Right renal cortex interstitium (tissue), 3 donors: ENCODE measurements at regions not wholly inside any gene's neighbourhood (a gene's known extent, or its start where the extent isn't known, plus 50 kb on each side); places are given as distances from the start of the nearest gene placed in this dataset.
A peak's percentile ranks its signal among the peaks of the same experiment; 100 is the strongest.
"Not testable (repeated sequence)": the region's sequence is repeated elsewhere in the genome, so short reads cannot be mapped to it uniquely, and the experiment has no call there.

Experiments
- DNase-seq, 3 donors: peaks; one replicate each; pipeline ENCODE4 v3.0.0-alpha.2; 2013; ENCODE audit warnings: low read depth in 3 of 3, low spot score in 2 of 3

DNA sequence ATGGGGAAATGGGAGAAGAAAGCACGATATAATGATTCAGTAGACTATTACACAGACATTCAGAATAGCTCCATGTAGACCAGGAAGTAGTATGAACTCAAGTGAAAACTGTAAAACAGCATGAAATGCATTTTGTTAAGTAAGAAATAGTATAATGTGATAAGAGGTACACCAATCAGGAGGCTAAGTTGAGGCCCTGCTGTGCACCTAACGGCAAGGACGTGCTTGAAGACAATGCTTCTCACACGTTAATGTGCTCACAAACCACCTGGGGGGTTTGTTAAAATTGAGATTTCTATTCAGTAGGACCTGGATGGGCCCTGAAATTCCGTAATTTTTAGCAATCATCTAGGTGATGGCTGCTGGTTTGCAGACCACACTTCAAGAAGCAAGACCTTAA is 178.9 kb upstream of the SULF2 start:
- no peak for DNase-seq

DNA sequence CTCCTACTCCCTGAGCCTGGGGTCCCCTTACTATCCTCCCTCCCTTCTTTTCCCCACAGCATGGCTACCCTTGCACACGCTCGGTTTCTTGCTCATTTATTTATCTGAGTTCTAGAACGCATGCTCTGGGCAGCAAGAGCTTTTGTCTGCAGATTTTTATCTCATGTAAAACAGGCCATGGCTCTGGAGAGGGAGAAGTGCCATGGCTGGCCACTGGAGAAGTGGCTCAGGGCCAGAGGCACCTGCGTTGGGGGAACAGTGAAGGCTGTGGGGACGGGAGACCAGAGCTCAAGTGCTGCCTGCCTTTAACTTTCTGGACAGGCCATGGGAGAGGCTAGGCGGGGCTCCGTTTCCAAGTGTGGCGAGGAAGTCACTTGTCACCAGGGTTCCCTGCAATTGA is 177.7 kb upstream of the SULF2 start:
- DNase-seq: no peak

DNA sequence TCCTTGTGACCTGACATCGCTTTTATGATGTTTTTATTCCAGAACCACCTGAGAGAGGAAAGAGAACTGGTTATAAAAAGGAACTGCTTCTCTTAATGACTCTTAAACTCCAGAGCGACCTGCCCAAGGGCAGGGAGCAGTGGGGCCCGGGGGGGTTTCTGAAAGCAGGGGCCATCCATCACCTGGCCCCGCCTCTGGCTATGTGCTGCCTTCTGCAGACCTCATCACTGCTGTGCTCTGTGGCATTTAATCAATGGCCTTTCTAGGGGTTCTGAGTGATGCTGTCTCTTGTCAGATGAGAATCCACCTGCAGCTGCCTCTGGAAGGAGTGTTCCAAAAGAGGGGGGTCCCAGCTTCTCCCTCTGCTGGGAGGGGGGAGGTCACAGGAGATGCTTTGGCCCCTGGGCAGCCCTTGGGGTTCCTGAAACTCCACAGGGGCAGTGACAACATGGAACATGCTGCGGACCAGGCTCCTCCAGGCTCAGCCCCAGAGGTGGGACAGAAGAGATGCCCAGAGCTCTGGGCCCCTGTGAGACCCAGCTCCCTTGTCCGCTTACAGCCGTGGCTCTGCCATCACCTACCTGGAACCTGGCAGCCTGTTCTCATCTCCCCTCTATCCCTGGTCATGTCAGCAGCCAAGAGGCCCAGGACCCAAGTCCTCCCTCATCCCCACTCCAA is 177.1 kb upstream of the SULF2 start:
- DNase-seq: no peak

DNA sequence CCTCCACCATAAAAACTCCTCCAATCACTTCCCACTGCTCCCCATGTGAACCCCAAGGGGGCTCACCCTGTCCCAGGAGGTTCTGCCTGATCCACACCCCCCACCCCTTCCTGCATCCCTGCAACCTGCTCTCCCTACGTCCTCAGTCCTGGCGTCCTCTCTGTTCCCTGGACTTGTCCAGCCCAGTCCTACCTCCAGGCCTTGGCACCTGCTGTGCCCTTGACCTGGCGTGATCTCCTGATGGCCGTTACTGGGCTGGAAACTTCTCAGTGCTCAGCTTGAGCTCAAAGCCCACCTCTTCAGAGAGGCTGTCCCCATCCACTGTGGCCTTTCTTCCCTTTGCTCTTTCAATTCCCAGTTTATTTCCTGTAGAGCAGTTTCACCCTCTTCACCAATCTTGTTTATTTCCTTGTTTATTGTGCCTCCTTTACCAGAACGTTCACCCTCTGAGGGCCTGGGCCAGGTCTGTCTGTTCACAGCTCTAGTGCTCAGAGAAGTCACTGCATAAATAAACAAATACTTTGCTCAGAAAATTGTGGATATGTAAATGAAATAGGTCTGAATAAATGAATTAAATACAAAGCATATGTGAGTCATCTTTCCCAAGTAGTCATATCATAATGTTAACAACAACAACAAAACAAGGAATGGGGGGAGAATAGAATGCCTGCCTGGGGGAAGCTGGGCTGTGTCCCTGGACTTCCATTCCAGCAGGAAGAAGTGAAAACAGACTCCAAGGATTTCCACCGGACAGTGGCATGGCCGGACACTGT is 175.7 kb upstream of the SULF2 start:
- DNase-seq: no peak

DNA sequence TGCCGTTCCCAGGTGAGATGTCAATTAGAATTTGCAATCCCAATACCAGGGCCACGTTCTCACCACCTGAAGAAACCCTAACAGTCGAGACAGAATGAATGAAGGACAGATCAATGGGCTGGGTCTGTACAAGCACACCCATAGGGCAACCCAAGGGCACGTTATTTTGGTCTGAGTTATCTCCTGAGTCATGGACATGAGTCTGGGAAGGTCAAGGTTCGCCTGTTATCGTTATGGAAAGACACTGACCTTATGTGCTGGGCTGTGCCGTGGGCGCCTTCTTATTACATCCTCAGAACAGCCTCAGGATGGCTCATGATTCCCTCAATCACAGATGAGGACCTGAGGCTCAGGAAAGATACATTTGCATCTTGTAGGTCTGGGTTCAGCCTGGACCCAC is 175.0 kb upstream of the SULF2 start:
- no peak for DNase-seq

DNA sequence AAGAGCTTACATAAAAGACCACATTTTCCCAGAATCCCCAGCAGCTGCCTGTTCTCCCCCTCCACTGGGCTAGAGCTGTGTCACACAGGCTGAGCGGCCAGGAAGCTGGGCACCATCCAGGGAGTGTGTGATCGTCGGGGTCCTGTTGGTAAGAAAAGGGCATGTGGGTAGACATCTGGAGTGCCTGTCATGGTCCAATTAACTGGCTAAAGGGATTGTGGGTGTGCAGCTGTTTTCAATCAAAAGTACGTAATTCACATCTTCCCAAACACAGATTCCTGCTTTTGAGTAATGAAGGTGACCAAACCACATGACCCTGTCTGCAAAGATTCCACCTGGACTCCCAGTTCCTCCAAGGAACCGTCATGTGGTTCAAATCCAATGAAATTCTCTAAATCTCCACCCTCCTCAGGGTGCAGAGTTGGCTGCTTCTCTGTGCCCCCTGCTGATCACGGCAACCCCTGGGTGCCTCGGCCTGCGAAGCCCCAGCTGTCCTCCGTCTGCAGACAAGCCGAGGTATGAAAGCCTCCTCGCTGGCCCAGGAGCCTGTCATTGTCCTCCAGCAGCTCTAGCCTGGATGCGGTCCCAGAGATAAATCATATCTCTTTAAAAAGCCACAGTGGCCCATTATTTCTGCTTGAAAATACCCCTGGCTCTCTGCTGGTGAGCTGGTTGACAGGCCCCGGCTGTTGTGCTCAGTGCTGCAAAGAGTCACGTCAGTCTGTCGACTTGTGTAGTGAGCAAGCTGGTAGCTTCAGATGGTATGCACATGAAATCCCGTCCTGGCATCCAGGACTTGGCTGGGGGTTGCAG is 172.9 kb upstream of the SULF2 start:
- not testable (repeated sequence) for DNase-seq

DNA sequence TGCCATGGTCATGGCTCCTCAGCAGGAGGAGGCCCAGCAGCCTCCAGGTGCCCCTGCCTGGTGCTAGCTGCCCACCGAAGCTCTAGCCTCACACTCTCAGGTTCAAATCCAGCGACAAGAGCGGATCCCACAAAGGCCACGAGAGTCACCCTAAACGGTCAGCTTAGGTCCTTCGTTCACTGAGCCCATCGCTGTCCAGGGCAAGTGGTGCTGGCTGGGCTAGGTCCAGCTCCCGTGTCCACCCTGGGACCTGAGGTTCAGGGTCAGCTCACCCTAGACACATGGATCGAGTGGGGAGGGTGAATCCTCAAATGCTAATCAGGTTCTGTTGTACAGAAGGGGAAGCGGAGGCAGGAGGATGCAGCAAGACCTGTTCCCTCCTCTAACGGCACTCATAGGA is 171.9 kb upstream of the SULF2 start:
- DNase-seq: no peak

DNA sequence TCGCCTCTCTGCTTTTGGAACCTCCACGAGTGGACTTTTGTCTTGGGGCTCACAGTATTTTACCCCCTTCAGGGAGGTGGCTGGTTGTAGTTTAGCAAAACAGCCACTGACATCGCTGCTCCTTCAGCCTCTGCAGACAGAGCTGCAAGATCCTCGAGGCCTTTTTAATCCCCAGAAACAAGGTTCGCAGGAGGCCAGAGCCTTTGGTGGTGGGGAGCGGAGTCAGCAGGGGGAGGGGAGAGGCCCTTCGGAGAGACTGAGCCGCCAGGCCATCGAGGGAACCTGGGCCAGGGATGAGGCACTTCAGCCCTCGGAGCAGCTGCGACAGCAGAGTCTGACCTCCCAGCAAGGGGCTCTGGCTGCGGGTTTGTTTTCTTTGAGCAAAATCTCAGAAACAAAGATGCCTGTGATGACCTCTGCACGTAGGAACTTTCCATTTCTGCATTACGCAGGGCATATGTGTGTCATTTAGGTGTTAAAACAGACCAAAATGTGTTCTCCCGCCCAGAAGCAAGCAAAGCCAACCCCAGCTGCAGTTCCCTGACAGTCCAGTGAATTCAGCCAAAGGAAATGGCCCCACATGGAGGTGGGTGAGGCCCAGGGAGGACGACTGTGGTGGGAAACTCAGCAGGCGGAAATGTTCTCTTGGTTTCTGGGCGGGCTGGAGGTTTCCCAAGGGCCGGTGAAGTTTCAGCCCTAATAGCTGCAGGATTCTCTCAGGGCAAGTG is 171.2 kb upstream of the SULF2 start:
- no peak for DNase-seq

DNA sequence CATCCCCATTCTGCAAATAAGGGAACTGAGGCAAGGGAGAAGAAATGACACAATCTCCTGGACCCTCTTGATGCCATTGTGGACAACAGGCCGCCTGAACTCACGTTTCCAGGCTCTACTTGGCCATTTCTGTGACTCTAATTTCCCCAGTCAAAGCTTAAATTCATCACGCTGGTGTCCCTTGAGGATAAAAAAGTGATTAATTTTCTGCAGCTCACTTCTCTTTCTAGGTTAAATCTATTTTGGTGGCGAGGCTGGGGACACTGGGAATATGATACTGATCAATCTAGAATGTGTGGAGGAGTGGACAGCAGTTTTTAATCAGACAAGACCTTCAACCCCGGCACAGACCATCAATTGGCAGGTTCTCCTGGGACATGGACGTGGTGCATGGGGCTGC is 168.2 kb upstream of the SULF2 start:
- no peak for DNase-seq

DNA sequence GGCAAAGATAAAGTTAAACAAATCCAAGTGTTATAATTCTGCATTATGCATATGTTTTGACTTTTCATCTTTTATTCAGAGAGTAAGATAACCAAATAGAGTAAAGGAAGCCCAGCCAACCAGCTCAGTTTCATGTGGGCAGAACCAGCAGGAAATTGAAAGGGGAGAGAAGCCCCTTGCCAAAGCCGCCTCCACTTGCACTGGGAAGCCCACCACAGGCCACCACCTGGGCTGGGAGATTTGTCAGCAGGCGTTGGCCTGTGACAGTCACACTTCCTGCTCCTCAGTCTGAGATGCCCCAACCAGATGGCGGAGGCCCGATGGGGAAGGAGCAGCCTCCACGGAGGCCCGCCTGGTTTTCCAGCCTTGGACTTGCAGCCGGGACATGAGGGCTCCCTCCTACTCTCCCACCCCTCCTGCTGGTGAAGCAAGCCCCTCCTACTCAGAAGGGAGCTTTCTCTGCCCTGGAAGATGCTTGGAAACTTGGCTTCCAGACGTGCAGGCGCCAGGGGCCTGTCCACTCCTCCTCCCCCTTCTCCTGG is 166.8 kb upstream of the SULF2 start:
- DNase-seq: no peak

DNA sequence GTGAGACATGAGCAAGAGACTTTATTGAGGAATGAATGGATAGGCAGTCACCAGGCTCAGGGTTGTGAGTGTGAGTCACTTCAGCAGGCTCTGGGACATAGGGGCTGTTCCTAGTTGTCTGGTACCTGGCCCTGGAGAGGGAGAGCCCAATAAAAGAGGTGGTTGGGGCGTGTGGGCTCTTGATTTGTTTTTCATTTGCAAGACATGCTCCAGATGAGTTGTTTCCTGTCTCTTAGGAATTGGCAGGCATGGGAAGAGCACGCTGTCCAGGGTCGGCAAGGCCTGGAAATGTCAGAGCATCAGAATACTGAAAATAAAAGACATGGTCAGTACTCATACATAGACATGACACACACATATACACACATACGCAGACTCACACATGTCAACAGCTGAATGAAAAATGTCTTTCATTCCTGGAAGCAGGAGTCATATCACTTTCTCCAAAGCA is 166.3 kb upstream of the SULF2 start:
- DNase-seq: no peak

DNA sequence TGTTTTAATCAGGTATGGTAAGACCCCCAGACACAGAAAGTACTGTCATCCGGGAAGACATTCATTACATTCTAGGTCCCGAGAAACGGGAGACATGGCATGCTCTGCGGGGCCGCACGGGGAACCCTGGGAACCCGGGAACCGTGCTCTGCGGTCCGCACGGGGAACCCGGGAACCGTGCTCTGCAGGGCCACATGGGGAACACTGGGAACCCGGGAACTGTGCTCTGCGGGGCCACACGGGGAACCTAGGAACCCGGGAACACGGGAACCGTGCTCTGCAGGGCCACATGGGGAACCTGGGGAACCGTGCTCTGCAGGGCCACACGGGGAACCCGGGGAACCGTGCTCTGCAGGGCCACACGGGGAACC is 165.6 kb upstream of the SULF2 start:
- DNase-seq: no peak

DNA sequence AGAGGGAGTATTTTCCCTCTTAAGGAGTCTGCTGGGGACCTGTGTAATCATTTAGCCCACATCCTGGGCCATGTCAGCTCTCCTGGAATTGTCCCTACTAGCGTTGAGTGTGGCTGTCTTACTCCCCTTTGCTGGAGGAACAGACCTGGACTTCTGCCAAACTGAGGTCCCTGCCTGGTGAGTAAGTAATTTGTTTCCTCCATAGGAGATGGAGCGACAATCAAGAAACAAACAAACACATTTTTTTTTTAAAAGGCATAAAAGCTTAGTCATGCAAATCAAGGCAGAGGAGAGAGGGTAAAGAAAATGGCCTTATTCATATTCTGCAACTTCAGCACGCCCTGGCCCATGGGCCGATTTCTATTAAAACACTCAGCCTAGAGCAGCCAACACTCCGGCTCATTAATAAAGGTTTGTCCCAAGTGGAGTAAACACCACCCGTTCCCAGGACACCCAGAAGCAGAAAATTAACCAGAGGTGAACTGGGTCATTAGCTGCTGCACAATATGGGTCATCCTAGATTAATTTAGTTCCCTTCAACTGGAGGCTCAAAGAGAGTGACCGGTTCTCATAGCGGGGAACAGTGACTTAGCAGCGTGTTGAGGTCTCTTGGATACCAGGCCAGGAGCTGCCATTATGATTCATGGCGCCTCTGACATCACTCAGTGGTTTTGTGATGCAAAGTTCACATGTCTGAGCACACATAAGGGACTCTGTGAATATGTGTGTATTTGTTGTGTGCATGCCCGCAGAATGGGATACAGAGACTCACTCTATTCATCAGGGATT is 165.0 kb upstream of the SULF2 start:
- DNase-seq: peak in 1 of 3 donors; percentile 46

DNA sequence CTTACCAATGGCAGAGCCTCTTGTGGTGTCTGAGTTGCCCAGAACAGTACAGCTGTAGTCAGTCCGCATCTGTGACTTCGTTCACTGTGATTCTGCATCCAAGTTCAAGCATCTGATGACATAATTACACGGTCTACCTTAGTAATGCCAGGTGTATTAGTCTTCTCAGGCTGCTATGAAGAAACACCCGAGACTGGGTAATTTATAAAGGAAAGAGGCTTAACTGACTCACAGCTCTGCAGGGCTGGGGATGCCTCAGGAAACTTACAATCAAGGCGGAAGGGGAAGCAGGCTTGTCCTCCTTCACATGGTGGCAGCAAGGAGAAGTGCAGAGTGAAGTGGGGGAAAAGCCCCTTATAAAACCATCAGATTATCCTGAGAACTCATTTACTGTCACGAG is 163.9 kb upstream of the SULF2 start:
- no peak for DNase-seq

DNA sequence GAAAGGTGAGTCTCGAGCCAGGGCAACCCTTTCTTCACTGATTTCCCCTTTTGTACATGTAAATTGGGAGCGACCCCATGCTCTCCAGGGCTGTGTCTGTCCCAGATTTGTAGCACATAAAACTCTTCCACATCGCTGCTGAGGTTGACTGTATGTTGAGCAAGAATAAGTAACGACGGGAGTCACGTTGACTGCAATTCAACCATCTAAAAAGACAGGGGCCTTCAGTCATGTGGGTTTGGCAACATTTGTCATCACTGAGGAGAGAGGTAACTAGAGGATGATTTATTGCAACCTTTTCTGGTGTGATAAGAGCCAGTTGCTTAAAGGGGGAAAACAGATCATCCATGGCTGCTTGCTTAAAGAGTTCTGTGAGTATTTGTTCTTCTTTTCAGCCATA is 159.4 kb upstream of the SULF2 start:
- DNase-seq: no peak

DNA sequence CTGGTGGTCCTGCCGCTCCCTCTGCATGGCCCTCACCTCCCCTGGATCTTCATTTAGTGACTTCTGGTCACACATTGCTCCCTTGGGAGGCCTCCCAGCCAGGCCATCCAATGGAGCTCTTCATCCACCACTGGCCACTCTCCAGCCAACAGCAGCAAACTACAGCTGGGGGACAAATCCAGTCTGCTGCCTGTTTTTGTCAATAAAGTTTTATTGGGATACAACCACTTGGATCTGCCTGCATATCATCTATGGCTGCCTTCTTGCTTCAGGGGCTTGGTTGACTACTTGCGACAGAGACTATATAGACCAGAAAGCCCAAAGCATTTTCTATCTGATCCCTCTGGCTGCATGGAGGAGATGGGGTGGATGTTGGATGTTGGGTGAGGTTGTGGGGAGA is 156.6 kb upstream of the SULF2 start:
- DNase-seq: no peak

DNA sequence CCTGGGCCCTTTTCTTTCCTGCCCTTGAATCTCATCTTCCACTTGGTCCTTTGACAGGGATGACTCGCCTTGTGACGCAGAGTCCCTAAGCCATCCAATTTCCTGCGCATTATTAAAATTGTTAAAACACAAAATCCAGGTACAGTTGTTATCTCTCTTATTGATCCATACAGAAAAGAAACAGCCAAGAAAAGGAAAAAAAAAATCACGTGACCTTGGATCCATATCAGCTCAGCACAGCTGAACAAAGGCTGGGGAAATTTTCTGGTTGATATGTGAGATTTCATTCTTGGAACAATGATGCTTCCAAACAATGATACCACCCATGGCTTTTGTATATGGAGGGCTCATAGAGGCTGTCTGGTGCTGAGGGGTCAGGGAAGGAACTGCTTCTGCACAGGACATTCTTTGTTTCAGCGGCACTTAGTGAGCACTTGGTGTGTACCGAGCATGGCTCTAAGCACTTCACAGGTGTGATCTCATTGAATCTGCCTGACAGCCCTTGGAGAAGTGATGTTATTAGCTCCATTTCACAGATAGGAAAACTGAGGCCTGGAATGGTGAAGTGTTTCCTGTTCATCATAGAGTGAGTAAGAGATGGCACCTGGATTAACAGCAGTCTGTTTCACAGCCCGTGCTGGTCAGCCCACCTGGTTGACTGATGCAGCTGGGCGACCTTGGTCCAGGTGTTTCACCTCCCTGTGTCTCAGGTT is 155.0 kb upstream of the SULF2 start:
- no peak for DNase-seq

DNA sequence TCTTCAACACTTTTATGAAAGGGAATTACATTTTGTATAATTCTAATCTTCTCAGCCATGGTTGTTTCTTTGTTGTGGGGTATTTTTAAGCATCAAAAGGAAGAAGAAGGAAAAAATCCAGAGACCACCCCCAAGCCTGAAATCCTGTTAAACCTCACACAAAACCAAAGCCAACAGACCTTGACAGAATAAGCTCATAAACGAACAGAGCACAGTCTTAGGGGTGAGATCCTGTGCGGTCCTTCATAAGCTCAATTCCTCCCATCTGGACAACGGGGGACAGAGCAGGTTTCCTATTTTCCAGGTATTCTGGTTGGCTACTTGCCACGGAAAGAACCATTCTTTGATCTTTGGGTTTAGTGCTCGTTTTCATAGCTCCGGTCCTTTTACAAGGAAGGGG is 151.3 kb upstream of the SULF2 start:
- no peak for DNase-seq

DNA sequence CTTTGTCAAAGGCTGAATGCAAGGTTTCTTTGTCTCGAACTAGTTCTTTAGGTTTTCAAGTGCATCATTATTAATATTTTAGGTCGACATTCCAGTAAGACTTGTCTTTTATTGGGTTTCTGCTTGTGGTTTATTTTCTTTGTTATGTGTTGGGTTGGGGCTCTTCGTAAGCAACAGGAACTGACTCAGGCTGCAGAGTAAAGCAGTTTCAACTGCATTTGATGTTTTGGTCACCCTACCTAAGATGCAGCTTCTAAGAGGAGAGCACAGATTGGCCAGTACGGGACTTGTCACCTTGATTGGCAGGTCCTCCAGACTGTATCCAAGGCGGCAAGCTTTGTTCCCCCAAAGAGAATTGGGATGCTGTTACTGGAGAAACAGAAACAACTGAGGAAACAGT is 149.5 kb upstream of the SULF2 start:
- no peak for DNase-seq
